ENCODE measurements at regions not wholly inside any gene's neighbourhood (a gene's known extent, or its start where the extent isn't known, plus 50 kb on each side); places are given as distances from the start of the nearest gene placed in this dataset.

- TF ChIP-seq EZH2 (IDR thresholded peaks at IDR 0.05; ENCODE audit: insufficient read depth, poor library complexity, severe bottlenecking) (no peak), EZH2phosphoT487 (IDR thresholded peaks at IDR 0.05; ENCODE audit: insufficient read depth, low read depth) (no peak)
Observed at GRCh38 chr16:35404273-35404672, 1944.9 kb downstream of the TP53TG3F start.

Measured in GM23248 (cell line).